ENCODE measurements at regions not wholly inside any gene's neighbourhood (a gene's known extent, or its start where the extent isn't known, plus 50 kb on each side); places are given as distances from the start of the nearest gene placed in this dataset.

DNA sequence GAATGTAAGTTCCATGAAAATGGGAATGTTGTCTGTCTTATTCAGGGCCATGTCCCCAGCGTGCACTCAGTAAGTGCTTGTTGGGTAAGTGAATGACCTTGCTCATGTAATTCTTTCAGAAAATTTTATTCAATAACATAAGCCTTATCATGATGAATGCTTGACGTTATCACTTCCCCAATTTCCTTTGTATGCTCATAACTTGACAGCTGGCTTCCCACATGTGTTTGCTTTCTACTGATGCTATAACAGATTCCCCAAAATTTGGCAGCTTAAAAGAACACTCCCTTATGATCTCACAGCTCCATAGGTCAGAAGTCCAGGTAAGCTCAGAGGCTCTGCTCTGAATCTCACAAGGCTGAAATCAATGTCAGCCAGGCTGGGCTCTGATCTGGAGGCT, 155.8 kb upstream of the POU2AF2 start:
- DNase-seq, result no peak

- DNase-seq, result no peak
Observed at GRCh38 chr11:111088847-111089355, 156.6 kb upstream of the POU2AF2 start.

DNA sequence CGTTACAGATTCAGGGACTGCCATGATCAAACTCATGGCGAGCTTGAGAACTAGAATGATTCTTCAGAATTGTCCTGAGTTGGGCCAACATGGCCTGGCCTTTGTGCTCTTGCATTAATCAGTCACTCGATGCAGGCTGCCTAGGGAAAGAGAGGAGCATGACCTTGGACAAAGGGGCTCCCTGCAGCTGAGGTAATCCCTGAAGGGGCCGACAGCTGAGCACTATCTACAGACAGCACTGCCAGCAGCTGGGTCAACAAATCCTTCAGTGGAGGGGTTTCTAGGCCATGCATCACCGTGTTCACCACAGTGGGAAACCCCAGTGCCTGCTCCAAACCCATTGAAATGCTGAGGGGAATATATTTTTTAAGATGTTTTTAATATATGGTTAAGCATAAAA, 159.5 kb upstream of the POU2AF2 start:
- DNase-seq, result peak; percentile 90

DNA sequence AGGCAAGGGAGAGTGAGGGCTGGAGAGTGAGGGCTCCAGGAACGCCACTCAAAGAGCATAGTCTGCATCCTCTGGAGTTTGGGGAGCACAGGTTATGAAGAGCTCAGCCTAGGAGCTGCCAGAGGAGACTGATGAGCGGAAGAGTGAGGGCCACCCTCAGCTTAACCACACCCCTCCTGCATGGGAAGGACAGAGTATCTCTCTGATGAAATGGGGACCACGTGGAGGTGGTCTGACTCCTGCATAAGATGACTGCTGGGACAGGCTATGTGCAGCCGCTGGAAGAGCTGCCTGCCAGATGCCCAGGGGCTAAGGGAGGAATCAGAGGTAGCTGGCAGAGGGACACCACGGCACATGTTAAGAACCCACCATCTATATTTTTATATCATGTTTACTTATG, 162.9 kb upstream of the POU2AF2 start:
- DNase-seq, result no peak

- DNase-seq, result no peak
Observed at GRCh38 chr11:111081021-111081511, 164.5 kb upstream of the POU2AF2 start.

GRCh38 chr11:111077530-111078322, 167.8 kb upstream of the POU2AF2 start:
- no peak for DNase-seq

DNA sequence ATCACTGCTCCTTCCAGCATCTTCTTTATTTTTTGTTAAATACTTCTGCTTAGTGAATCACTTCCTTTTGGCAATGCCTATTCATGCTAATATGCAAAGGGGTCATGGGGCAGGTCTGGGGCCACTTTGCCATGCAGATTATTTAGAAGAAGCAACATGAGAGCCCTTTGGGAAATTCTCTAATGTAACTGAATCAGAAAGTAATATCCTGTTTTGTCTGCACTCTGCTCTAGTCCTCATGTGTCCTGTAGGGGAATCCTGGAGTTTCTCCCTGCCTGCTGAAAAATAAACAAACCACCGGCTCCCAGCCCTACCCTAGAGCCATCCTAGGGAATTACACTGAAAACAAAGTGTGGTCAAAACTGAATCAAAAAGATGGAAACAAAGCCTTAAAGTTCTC, 176.5 kb upstream of the POU2AF2 start:
- DNase-seq, result peak; percentile 47

- no peak for DNase-seq
Observed at GRCh38 chr11:111067994-111068393, 177.5 kb upstream of the POU2AF2 start.

GRCh38 chr11:111066846-111067245, 178.7 kb upstream of the POU2AF2 start:
- no peak for DNase-seq

DNA sequence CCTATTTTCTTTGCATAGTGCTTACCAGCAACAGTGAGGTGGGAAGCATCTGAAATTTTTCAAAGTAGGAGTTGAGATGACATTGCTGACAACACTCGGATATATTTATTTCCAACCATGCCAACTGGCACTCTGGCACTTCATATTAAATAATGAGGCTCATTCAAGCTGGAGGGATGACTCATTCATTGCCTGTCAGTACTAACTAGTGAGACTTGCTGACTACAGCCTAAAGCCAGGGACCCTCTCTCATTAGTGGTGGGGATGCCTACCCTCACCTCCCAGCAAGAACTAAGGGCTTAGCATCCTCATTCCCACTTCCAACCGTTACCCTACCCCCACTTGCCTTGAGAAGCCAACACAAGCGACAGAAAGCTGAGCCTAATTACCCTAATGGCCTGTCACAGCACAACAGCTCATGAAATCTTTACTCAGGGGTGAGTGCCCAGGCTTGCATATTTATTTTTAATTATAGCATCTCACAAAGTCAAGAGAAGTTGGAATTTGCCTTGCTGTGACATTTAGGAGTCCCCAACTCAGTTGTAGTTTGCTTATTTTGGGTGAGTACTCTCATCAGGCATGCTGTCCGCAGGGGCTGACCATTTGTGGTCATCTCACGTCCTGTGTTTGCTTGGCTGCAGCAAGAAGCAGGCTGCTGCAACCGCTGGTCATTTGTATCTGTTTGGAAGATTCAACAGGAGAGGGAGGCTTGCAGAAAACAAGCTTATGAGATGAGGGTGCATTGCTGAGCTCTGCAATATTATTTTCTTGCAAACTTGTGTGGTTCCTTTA, 181.6 kb upstream of the POU2AF2 start:
- DNase-seq, result peak; percentile 9

DNA sequence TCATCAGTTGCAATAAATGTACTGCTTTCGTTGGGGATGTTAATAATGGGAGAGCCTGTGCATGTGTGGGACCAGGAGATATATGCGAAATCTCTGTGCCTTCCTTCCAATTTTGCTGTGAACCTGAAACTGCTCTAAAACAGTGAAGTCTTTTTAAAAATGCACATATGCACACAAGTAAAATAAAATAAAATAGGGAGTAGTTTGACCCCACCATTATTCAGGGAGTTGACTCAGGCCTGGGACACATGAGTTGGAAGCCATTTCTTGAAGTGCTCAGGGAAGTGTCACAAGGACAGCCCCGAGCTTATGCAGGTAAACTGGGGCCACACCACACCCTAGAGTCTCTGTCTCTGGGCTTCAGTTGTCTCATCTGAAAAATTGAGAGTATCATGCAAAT, 183.1 kb upstream of the POU2AF2 start:
- DNase-seq, result no peak

DNA sequence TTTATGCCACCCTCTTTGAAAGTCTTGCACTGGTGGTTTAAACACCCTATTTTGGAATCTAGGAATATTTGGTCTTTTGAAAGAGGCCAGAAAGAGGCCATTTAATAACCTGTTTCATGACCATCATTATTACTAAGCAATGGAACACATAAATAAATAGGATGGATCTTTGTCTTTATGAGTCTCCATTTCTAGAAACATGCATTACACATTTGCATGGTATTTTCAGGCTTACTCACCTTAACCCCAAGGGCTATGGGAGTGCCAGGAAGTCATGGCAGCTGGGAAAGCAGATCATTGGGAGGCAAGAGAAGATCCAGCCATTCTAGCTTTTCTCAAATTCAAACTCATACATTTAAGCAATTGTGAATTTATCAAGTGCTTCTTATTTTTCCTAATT, 185.8 kb upstream of the POU2AF2 start:
- DNase-seq, result no peak

DNA sequence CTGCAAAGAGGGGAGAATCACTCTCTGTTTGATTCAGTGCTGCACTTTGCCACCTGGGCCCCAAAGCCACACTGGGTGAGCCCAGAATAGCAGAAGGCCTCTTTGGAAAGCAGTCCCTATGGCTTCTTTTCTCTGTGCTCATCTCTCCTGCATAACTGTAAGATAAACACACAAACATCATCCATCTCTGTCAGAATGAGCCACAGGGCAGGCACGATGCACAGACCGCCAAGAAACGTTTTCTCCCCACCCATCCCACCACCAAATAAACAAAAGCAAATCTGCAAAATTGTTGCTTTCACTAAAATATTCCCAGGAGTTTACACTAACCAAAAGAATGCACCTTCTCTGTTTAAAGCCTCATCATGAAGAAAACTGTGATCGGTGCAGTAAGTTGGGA, 196.4 kb upstream of the POU2AF2 start:
- no peak for DNase-seq

DNA sequence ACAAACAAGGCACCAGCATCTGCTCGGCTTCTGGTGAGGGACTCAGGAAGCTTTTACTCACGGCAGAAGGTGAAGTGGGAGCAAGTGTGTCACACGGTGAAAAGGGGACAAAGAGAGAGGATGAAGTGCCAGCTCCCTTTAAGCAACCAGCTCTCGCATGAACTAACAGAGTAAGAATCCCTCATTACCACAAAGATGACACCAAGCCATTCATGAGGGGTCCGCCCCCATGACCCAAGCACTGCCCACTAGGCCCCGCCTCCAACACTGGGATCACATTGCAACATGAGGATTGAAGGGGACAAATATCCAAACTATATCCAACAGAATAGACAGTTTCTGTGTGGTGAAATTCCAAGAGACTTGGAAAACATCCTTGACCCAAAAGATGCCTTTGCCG, 198.2 kb upstream of the POU2AF2 start:
- DNase-seq, result no peak

GRCh38 chr11:111046291-111046690, 199.2 kb upstream of the POU2AF2 start:
- no peak for DNase-seq

DNA sequence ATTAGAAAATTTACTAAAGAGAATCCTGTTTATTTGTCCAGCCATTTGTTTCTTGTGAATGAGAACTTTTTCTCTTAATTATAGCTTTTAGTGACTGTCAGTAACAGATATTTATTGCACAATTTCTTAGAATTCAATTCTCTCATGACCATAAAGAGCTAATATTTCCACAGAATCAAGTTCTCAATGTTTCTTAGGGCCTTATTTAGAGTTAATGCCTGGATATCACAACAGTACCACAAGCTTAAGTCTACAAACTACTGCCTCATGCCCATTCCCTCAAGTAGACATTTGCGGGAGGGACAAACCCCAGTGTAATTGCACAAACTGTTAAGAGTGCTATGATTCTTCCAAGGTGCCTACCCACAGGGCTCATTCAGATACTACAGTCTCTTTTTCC, 199.7 kb upstream of the POU2AF2 start:
- no peak for DNase-seq

- no peak for DNase-seq
Observed at GRCh38 chr11:111045407-111045803, 200.1 kb upstream of the POU2AF2 start.

- DNase-seq, result no peak
Observed at GRCh38 chr11:111044751-111045406, 200.6 kb upstream of the POU2AF2 start.

GRCh38 chr11:111039982-111040381, 205.5 kb upstream of the POU2AF2 start:
- peak; percentile 8 for DNase-seq

GRCh38 chr11:111035746-111036145, 209.8 kb upstream of the POU2AF2 start:
- no peak for DNase-seq

DNA sequence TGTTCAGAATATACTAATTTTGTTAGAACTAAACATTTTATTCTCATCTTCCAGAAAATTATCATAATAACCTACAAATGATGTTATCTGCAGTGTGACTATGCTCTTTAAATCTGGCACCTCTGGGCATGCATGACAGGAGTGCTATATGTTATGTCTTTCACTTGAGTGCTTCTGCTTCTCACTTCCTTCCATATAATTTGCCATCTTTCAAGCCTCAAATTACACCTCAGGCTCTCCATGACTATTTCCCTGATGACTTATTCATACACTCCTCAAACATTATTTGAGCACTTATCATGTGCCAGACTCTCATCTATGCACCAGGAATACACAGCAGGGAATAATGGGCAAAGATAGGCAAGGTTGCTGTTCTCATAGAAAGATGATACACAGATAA, 219.3 kb upstream of the POU2AF2 start:
- DNase-seq, result no peak

- DNase-seq, result peak; percentile 6
Observed at GRCh38 chr11:111021131-111021530, 224.4 kb upstream of the POU2AF2 start.

- no peak for DNase-seq
Observed at GRCh38 chr11:111019871-111020670, 225.5 kb upstream of the POU2AF2 start.
